PC-3 (cell line): ENCODE measurements at regions not wholly inside any gene's neighbourhood (a gene's known extent, or its start where the extent isn't known, plus 50 kb on each side); places are given as distances from the start of the nearest gene placed in this dataset.

ENCODE experiments used
- ATAC-seq: fragments of 200-7000 bp; cut with Tn5 transposase; 2 replicates; pipeline ENCODE4 v1.9.1; 2020; ENCODE audit warnings: mild to moderate bottlenecking, moderate library complexity
- BruUV-seq: library from RNA; stranded (reverse); fragments of 400-500 nt; replicated peaks from 2 replicates; lab custom pipeline; 2021; lab: Mats Ljungman, UMichigan
- CTCF ChIA-PET: fragments of 300-600 bp; sonication (Branson Sonifier 250); formaldehyde crosslinking; loops from one replicate; lab custom pipeline; 2022; ENCODE audit warnings: antibody characterized with exemption; lab: Charles Lee
- POLR2A ChIA-PET: fragments of 300-600 bp; sonication (Branson Sonifier 250); formaldehyde crosslinking; loops from one replicate; lab custom pipeline; 2022; ENCODE audit warnings: antibody characterized with exemption; ENCODE audit not compliant: unreplicated experiment; lab: Charles Lee
- DNase-seq: peaks from one replicate; pipeline ENCODE4 v3.0.0-alpha.2; 2015
- H2AFZ ChIP-seq: fragments of 300-600 bp; sonication (generic); 2 replicates; pipeline ENCODE4 v1.6.0; 2016; ENCODE audit warnings: antibody characterized with exemption, low read length
- H3F3A ChIP-seq: fragments of 300-600 bp; sonication (generic); one replicate; pipeline ENCODE4 v1.6.0; 2017; ENCODE audit warnings: antibody characterized with exemption, low read length, control low read depth, mild to moderate bottlenecking; ENCODE audit not compliant: unreplicated experiment
- H3K27ac ChIP-seq: fragments of 300-600 bp; sonication (generic); 2 replicates; pipeline ENCODE4 v1.5.1; 2016; ENCODE audit warnings: mild to moderate bottlenecking, low read length
- H3K27me3 ChIP-seq: fragments of 300-600 bp; sonication (generic); 2 replicates; pipeline ENCODE4 v1.6.1; 2016; ENCODE audit warnings: low read length, mixed read lengths
- H3K36me3 ChIP-seq: fragments of 300-600 bp; sonication (generic); 2 replicates; pipeline ENCODE4 v1.6.1; 2016; ENCODE audit warnings: low read depth, mixed run types, low read length, mixed read lengths
- H3K4me1 ChIP-seq: fragments of 300-600 bp; sonication (generic); 2 replicates; pipeline ENCODE4 v1.5.1; 2016; ENCODE audit warnings: low read length; ENCODE audit not compliant: insufficient read depth
- H3K4me2 ChIP-seq: fragments of 300-600 bp; sonication (generic); 2 replicates; pipeline ENCODE4 v1.6.0; 2016; ENCODE audit warnings: low read length
- H3K4me3 ChIP-seq: fragments of 300-600 bp; sonication (generic); 2 replicates; pipeline ENCODE4 v1.5.1; 2016; ENCODE audit warnings: mild to moderate bottlenecking, low read length, mixed read lengths
- H3K79me2 ChIP-seq: fragments of 300-600 bp; sonication (generic); 2 replicates; pipeline ENCODE4 v1.6.1; 2017; ENCODE audit warnings: low read length, mixed read lengths
- H3K9ac ChIP-seq: fragments of 300-600 bp; sonication (generic); 2 replicates; pipeline ENCODE4 v1.6.0; 2016; ENCODE audit warnings: mild to moderate bottlenecking, low read length
- H3K9me2 ChIP-seq: fragments of 300-600 bp; sonication (generic); replicated peaks from 2 replicates; pipeline ENCODE4 v1.6.1; 2016; ENCODE audit warnings: mixed run types, low read length, mixed read lengths
- H3K9me3 ChIP-seq: fragments of 300-600 bp; sonication (generic); 2 replicates; pipeline ENCODE4 v1.6.1; 2016; ENCODE audit warnings: low read length, mixed read lengths
- H4K20me1 ChIP-seq: fragments of 300-600 bp; sonication (generic); 2 replicates; pipeline ENCODE4 v1.6.1; 2016; ENCODE audit warnings: low read length, mixed read lengths
- CTCF ChIP-seq: fragments of 300-600 bp; sonication (generic); conservative IDR thresholded peaks from 2 replicates; pipeline ENCODE4 v1.5.1; 2017; ENCODE audit warnings: antibody characterized with exemption, low read depth, mild to moderate bottlenecking, low read length
- EZH2 ChIP-seq: fragments of 300-600 bp; sonication (generic); IDR thresholded peaks from one replicate; pipeline ENCODE4 v1.6.1; 2017; ENCODE audit warnings: antibody characterized with exemption, mild to moderate bottlenecking, low read length; ENCODE audit not compliant: unreplicated experiment
- EZH2phosphoT487 ChIP-seq: fragments of 300-600 bp; sonication (generic); IDR thresholded peaks from 2 replicates; pipeline ENCODE4 v1.6.1; 2018; ENCODE audit warnings: mild to moderate bottlenecking, antibody characterized with exemption, low read length, borderline replicate concordance
- intact Hi-C: fragments of 100-400 bp; cut with micrococcal nuclease; formaldehyde crosslinking; loops from 2 replicates; pipeline ENCODE4 v1.9.0; 2023

GRCh38 chr22:44422746-44423380 lies 75.2 kb downstream of the RTL6 start:
- Histone ChIP-seq H3K27ac (no peak overlapping the region), H3K4me3 (no peak overlapping the region), H3K9ac (no peak overlapping the region), H4K20me1 (no peaks in the 10 kb centered on the region), H3K36me3 (no peaks in the 10 kb centered on the region), H3K9me2 (no peaks in the 10 kb centered on the region), H3K4me1 (peaks cover 3% of the 10 kb centered on the region; the same call in 1 of the 2 replicates), H3K9me3 (0 out of 2 replicates have a peak, but pooled peaks cover 10% of the 10 kb centered on the region), H3K79me2 (no peaks in the 10 kb centered on the region), H3K27me3 (no peaks in the 10 kb centered on the region), H3K4me2 (no peak overlapping the region), H2AFZ (no peak overlapping the region), H3F3A (no peaks in the 10 kb centered on the region)
- BruUV-seq = no TSS peak
- ATAC-seq (peak; percentile 78), DNase-seq (peak; percentile 30)
- POLR2A ChIA-PET = no interaction called here
- intact Hi-C loops = no loop called here
- TF ChIP-seq EZH2phosphoT487 = no peak
- no peak for TF ChIP-seq EZH2
- no peak for TF ChIP-seq CTCF
- CTCF ChIA-PET = no interaction called here

GRCh38 chr22:44419429-44419828 lies 78.6 kb downstream of the RTL6 start:
- CTCF ChIA-PET = no interaction called here
- Histone ChIP-seq H3K36me3 (no peaks in the 10 kb centered on the region), H3K9me3 (0 out of 2 replicates have a peak, but pooled peaks cover 10% of the 10 kb centered on the region), H3K79me2 (no peaks in the 10 kb centered on the region), H3K4me1 (peaks cover 3% of the 10 kb centered on the region; the same call in 1 of the 2 replicates), H3K9me2 (no peaks in the 10 kb centered on the region), H3K4me3 (no peak overlapping the region), H2AFZ (no peak overlapping the region), H3F3A (no peaks in the 10 kb centered on the region), H3K27ac (no peak overlapping the region), H3K4me2 (no peak overlapping the region), H3K27me3 (no peaks in the 10 kb centered on the region), H4K20me1 (no peaks in the 10 kb centered on the region), H3K9ac (no peak overlapping the region)
- POLR2A ChIA-PET = no interaction called here
- TF ChIP-seq EZH2phosphoT487 = no peak
- no peak for TF ChIP-seq CTCF
- TF ChIP-seq EZH2 = no peak
- ATAC-seq (no peak), DNase-seq (peak; percentile 14)
- intact Hi-C loops = no loop called here
- BruUV-seq = no TSS peak

- intact Hi-C loops = no loop called here
- BruUV-seq = no TSS peak
- POLR2A ChIA-PET = no interaction called here
These were observed 84.8 kb downstream of the RTL6 start for GRCh38 chr22:44413211-44413610.

More at GRCh38 chr22:44413211-44413610, 84.8 kb downstream of the RTL6 start:
- TF ChIP-seq EZH2phosphoT487 = no peak
- no peak for TF ChIP-seq EZH2
- TF ChIP-seq CTCF = no peak
- Histone ChIP-seq H4K20me1 (no peaks in the 10 kb centered on the region), H3K9ac (no peak overlapping the region), H3F3A (no peaks in the 10 kb centered on the region), H3K4me3 (no peak overlapping the region), H2AFZ (no peak overlapping the region), H3K9me2 (no peaks in the 10 kb centered on the region), H3K4me2 (no peak overlapping the region), H3K79me2 (0 out of 2 replicates have a peak, but pooled peaks cover 10% of the 10 kb centered on the region), H3K27ac (no peak overlapping the region), H3K36me3 (no peaks in the 10 kb centered on the region), H3K9me3 (no peaks in the 10 kb centered on the region), H3K4me1 (peaks cover 21% of the 10 kb centered on the region), H3K27me3 (no peaks in the 10 kb centered on the region)
- CTCF ChIA-PET = no interaction called here
- no peak for ATAC-seq
- no peak for DNase-seq
